ENCODE measurements at regions not wholly inside any gene's neighbourhood (a gene's known extent, or its start where the extent isn't known, plus 50 kb on each side); places are given as distances from the start of the nearest gene placed in this dataset.

- Histone ChIP-seq H3K4me3 (no peak overlapping the region), H3K4me1 (peaks cover 8 to 53% (median 38%) of the 10 kb centered on the region in 6 donors), H3K27ac (peak overlapping the region in 6 of 8 donors; percentile 74 to 87 (median 81)), H3K9me3 (peaks cover 0 to 15% (median 11%) of the 10 kb centered on the region in 8 donors), H3K36me3 (no peaks in the 10 kb centered on the region), H3K27me3 (replicated peaks in 1 of 7) (no peaks in the 10 kb centered on the region)
- no peak for DNase-seq
- TF ChIP-seq POLR2A (IDR thresholded peaks at IDR 0.05) (no peak), POLR2AphosphoS5 (IDR thresholded peaks at IDR 0.05) (no peak), CTCF (IDR thresholded peaks at IDR 0.05 in 8 of 11, conservative IDR thresholded peaks at IDR 0.05 in 3 of 11) (no peak)
- intact Hi-C loops (cut with DNase I; ENCODE audit: low total_unique reads), result no loop called here
Observed at GRCh38 chr14:31967669-31967975, 109.5 kb upstream of the ARHGAP5 start.

- H3K36me3 ChIP-seq, result no peaks in the 10 kb centered on the region
- intact Hi-C loops (cut with DNase I; ENCODE audit: low total_unique reads), result no loop called here
- peaks cover 8 to 53% (median 38%) of the 10 kb centered on the region in 6 donors for H3K4me1 ChIP-seq
- H3K9me3 ChIP-seq, result peaks cover 0 to 15% (median 11%) of the 10 kb centered on the region in 8 donors
- WGBS, 5 donors, result 51 to 76% (median 69%) methylated on average over 4 of the region's 4 CpGs
- TF ChIP-seq POLR2AphosphoS5 (IDR thresholded peaks at IDR 0.05), result no peak
- TF ChIP-seq CTCF (IDR thresholded peaks at IDR 0.05 in 8 of 11, conservative IDR thresholded peaks at IDR 0.05 in 3 of 11), result no peak
- no peak for TF ChIP-seq POLR2A (IDR thresholded peaks at IDR 0.05)
- peak overlapping the region in 7 of 8 donors; percentile 39 to 87 (median 77) for H3K27ac ChIP-seq
- H3K27me3 ChIP-seq (replicated peaks in 1 of 7), result no peaks in the 10 kb centered on the region
- DNase-seq, result no peak
- no peak overlapping the region for H3K4me3 ChIP-seq
Observed at GRCh38 chr14:31968107-31968810, 108.8 kb upstream of the ARHGAP5 start.

- Histone ChIP-seq H3K4me3 (no peak overlapping the region), H3K9me3 (peaks cover 0 to 23% (median 20%) of the 10 kb centered on the region in 8 donors), H3K27me3 (replicated peaks in 1 of 7) (no peaks in the 10 kb centered on the region), H3K36me3 (no peaks in the 10 kb centered on the region), H3K4me1 (peaks cover 8 to 51% (median 37%) of the 10 kb centered on the region in 6 donors), H3K27ac (peak overlapping the region in 7 of 8 donors; percentile 17 to 87 (median 74))
- intact Hi-C loops (cut with DNase I; ENCODE audit: low total_unique reads), result no loop called here
- 61 to 76% (median 72%) methylated on average over 5 of the region's 5 CpGs for WGBS, 5 donors
- TF ChIP-seq CTCF (IDR thresholded peaks at IDR 0.05 in 8 of 11, conservative IDR thresholded peaks at IDR 0.05 in 3 of 11) (peak in 1 of 11 experiments; percentile 7), POLR2AphosphoS5 (IDR thresholded peaks at IDR 0.05) (no peak)
- DNase-seq, result no peak
Observed at GRCh38 chr14:31968956-31969698, 108.0 kb upstream of the ARHGAP5 start.

- intact Hi-C loops (cut with DNase I; ENCODE audit: low total_unique reads), result no loop called here
- no peaks in the 10 kb centered on the region for H3K36me3 ChIP-seq
- DNase-seq, result no peak
- TF ChIP-seq CTCF (IDR thresholded peaks at IDR 0.05 in 8 of 11, conservative IDR thresholded peaks at IDR 0.05 in 3 of 11) (no peak), POLR2AphosphoS5 (IDR thresholded peaks at IDR 0.05) (no peak), POLR2A (IDR thresholded peaks at IDR 0.05) (no peak)
- peaks cover 0 to 29% (median 26%) of the 10 kb centered on the region in 8 donors for H3K9me3 ChIP-seq
- peaks cover 7 to 45% (median 32%) of the 10 kb centered on the region in 6 donors for H3K4me1 ChIP-seq
- H3K27ac ChIP-seq, result peak overlapping the region in 3 of 8 donors; percentile 77 to 87 (median 84)
- whole genome bisulfite sequencing, 5 donors, result 72 to 92% (median 80%) methylated on average over 2 of the region's 2 CpGs
- no peaks in the 10 kb centered on the region for H3K27me3 ChIP-seq (replicated peaks in 1 of 7)
- H3K4me3 ChIP-seq, result no peak overlapping the region
Observed at GRCh38 chr14:31969699-31970240, 107.3 kb upstream of the ARHGAP5 start.
